ENCODE measurements at regions not wholly inside any gene's neighbourhood (a gene's known extent, or its start where the extent isn't known, plus 50 kb on each side); places are given as distances from the start of the nearest gene placed in this dataset.

GRCh38 chr5:65094279-65094678, 325.5 kb downstream of the CWC27 start:
- WGBS (ENCODE audit: low lambda C conversion rate, missing lambda C conversion rate), result 73% methylated on average over 5 of the region's 5 CpGs
- no peaks in the 10 kb centered on the region for H3K27me3 ChIP-seq

DNA sequence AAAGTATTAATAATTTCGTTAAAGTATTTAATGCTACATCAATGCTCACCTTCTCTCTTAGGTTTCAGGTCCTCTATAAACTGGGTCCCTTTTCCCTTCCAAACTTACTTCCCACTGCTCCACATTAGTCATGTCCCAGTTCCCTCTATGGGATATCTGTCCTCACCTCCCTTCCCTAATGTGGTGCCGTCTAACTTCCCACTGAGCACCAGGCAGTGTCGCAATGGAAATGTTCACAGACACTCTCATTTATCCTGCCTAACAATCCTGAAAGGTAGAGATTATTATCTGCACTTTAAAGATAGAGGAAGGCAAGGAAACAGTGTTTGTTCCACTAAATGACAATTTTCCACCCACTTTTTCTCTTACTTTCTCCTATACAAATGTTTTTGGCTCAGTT, 329.7 kb downstream of the CWC27 start:
- 60% methylated on average over 3 of the region's 3 CpGs for WGBS (ENCODE audit: low lambda C conversion rate, missing lambda C conversion rate)
- no peak overlapping the region for H3K27ac ChIP-seq

More at GRCh38 chr5:65094279-65094678, 325.5 kb downstream of the CWC27 start:
- no peaks in the 10 kb centered on the region for H3K4me1 ChIP-seq (ENCODE audit: insufficient read depth)
- TF ChIP-seq CTCF (IDR thresholded peaks at IDR 0.05; ENCODE audit: poor library complexity), result no peak
- TF ChIP-seq EZH2 (IDR thresholded peaks at IDR 0.05; ENCODE audit: borderline replicate concordance), result no peak
- no peak for TF ChIP-seq EZH2phosphoT487 (IDR thresholded peaks at IDR 0.05; ENCODE audit: low read depth, severe bottlenecking, unreplicated experiment)
- H3K36me3 ChIP-seq (replicated peaks; ENCODE audit: insufficient read depth, low read depth), result no peaks in the 10 kb centered on the region
- no peaks in the 10 kb centered on the region for H4K20me1 ChIP-seq (ENCODE audit: insufficient read depth, poor library complexity, severe bottlenecking)
- DNase-seq (ENCODE audit: low spot score), result no peak
- no peaks in the 10 kb centered on the region for H3K9me2 ChIP-seq (replicated peaks; ENCODE audit: insufficient read depth)
- no peaks in the 10 kb centered on the region for H3K79me2 ChIP-seq
- no peak overlapping the region for H3K4me2 ChIP-seq
- no peaks in the 10 kb centered on the region for H3K9me3 ChIP-seq (ENCODE audit: low read depth)
- H3K4me3 ChIP-seq, result no peak overlapping the region
- H2AFZ ChIP-seq, result no peak overlapping the region
- no peak overlapping the region for H3K27ac ChIP-seq

More for the DNA sequence above, 329.7 kb downstream of the CWC27 start:
- Histone ChIP-seq H3K36me3 (replicated peaks; ENCODE audit: insufficient read depth, low read depth) (no peaks in the 10 kb centered on the region), H2AFZ (no peak overlapping the region), H4K20me1 (ENCODE audit: insufficient read depth, poor library complexity, severe bottlenecking) (no peaks in the 10 kb centered on the region), H3K9me3 (ENCODE audit: low read depth) (no peaks in the 10 kb centered on the region), H3K4me1 (ENCODE audit: insufficient read depth) (peaks cover 14% of the 10 kb centered on the region), H3K79me2 (no peaks in the 10 kb centered on the region), H3K4me3 (no peak overlapping the region), H3K4me2 (no peak overlapping the region), H3K27me3 (no peaks in the 10 kb centered on the region), H3K9me2 (replicated peaks; ENCODE audit: insufficient read depth) (no peaks in the 10 kb centered on the region)
- no peak for TF ChIP-seq EZH2 (IDR thresholded peaks at IDR 0.05; ENCODE audit: borderline replicate concordance)
- no peak for TF ChIP-seq EZH2phosphoT487 (IDR thresholded peaks at IDR 0.05; ENCODE audit: low read depth, severe bottlenecking, unreplicated experiment)
- no peak for TF ChIP-seq CTCF (IDR thresholded peaks at IDR 0.05; ENCODE audit: poor library complexity)
- no peak for DNase-seq (ENCODE audit: low spot score)

Data from hepatocyte (in vitro differentiated cells).